COLO668 (cell line): ENCODE measurements at regions not wholly inside any gene's neighbourhood (a gene's known extent, or its start where the extent isn't known, plus 50 kb on each side); places are given as distances from the start of the nearest gene placed in this dataset.
"Not testable (repeated sequence)": the region's sequence is repeated elsewhere in the genome, so short reads cannot be mapped to it uniquely, and the experiment has no call there.

Experiments used
- DNase-seq: peaks from one replicate; lab custom pipeline; 2025; ENCODE audit not compliant: unreplicated experiment; lab: John Stamatoyannopoulos, UW

GRCh38 chr1:229119876-229120275 is 151.0 kb upstream of the RAB4A start:
- no peak for DNase-seq

- no peak for DNase-seq
These were observed 149.0 kb upstream of the RAB4A start for GRCh38 chr1:229121845-229122436.

- DNase-seq = no peak
These were observed 148.3 kb upstream of the RAB4A start for GRCh38 chr1:229122606-229123005.

- DNase-seq = no peak
These were observed 146.8 kb upstream of the RAB4A start for GRCh38 chr1:229124116-229124515.

- DNase-seq = peak; percentile 20
These were observed 146.3 kb upstream of the RAB4A start for GRCh38 chr1:229124520-229125124.

GRCh38 chr1:229127301-229127700 is 143.6 kb upstream of the RAB4A start:
- DNase-seq = no peak

- no peak for DNase-seq
These were observed 142.8 kb upstream of the RAB4A start for GRCh38 chr1:229128066-229128608.

GRCh38 chr1:229129301-229130027 is 141.4 kb upstream of the RAB4A start:
- DNase-seq = no peak

- DNase-seq = no peak
These were observed 140.8 kb upstream of the RAB4A start for GRCh38 chr1:229130028-229130668.

- no peak for DNase-seq
These were observed 139.4 kb upstream of the RAB4A start for GRCh38 chr1:229131243-229132105.

- DNase-seq = no peak
These were observed 138.8 kb upstream of the RAB4A start for GRCh38 chr1:229132106-229132443.

GRCh38 chr1:229132706-229133105 is 138.2 kb upstream of the RAB4A start:
- DNase-seq = no peak

- DNase-seq = no peak
These were observed 137.8 kb upstream of the RAB4A start for GRCh38 chr1:229133151-229133550.

- no peak for DNase-seq
These were observed 137.1 kb upstream of the RAB4A start for GRCh38 chr1:229133811-229134210.

GRCh38 chr1:229134381-229135217 is 136.3 kb upstream of the RAB4A start:
- not testable (repeated sequence) for DNase-seq

- DNase-seq = no peak
These were observed 135.1 kb upstream of the RAB4A start for GRCh38 chr1:229135773-229136172.

GRCh38 chr1:229136822-229137221 is 134.1 kb upstream of the RAB4A start:
- DNase-seq = no peak

GRCh38 chr1:229137271-229137670 is 133.6 kb upstream of the RAB4A start:
- no peak for DNase-seq

GRCh38 chr1:229138058-229138457 is 132.9 kb upstream of the RAB4A start:
- no peak for DNase-seq
